HG02885 (cell line): ENCODE measurements at regions not wholly inside any gene's neighbourhood (a gene's known extent, or its start where the extent isn't known, plus 50 kb on each side); places are given as distances from the start of the nearest gene placed in this dataset.
"Not testable (repeated sequence)": the region's sequence is repeated elsewhere in the genome, so short reads cannot be mapped to it uniquely, and the experiment has no call there.

Source experiments
- ATAC-seq: cut with Tn5 transposase; IDR thresholded peaks from one replicate; pipeline ENCODE4 v1.9.1; 2021; ENCODE audit warnings: mild to moderate bottlenecking; ENCODE audit not compliant: unreplicated experiment, poor library complexity

DNA sequence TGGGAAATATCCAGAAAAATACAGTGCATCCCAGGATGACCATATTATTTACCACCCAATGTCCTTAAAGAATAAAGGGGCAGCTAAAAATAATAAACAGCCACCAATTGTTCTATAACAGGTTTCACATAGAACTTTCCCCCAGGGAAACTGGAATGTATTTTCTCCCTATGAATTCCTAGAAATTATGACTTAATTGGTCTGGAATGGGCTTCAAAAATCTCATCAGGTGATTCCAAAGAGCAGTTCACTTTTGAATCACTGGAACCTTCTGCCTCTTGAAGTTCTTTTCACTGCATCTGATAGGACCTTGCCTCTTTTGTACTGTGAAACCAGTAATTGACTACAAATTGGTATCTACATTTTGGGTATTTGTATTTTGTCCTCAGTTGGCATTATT, 119.3 kb downstream of the ZNF330 start:
- ATAC-seq: no peak

DNA sequence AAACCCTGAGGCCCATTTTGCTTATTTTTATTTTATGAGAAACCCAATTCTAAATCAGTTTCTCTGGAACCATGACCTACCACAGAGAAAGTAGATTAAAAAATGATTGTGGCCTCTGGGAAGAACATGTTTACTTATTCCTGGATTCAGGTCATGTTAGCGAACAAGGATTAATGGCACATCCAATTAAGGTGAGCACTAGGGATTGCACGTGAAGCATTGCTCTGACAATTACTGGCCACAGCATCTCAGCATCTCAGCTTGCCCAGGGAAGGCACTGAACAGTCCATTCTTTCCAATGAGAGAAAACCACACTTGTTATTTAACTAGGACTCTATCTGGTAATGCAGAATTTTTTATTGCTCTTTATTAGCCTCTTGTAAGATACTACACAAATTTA, 119.8 kb downstream of the ZNF330 start:
- no peak for ATAC-seq

DNA sequence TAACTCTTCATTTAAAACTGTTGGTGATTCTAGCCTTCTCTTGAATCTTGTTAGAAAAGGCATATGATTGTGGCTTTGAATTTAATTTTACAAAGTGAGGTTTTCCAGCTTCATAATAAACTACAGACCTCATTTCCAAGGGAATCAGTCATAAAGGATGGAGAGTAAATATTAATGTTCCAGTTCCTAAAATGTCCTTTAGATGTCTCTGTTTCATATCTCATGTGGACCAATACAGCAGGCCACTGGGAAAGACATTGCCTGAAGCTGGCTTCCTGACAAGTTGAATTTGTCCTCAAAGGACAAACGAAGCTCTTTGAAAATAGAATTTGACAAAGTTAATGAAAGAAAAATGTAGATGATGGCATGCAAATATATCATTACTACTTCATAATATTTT, 125.4 kb downstream of the ZNF330 start:
- ATAC-seq: peak; percentile 53

DNA sequence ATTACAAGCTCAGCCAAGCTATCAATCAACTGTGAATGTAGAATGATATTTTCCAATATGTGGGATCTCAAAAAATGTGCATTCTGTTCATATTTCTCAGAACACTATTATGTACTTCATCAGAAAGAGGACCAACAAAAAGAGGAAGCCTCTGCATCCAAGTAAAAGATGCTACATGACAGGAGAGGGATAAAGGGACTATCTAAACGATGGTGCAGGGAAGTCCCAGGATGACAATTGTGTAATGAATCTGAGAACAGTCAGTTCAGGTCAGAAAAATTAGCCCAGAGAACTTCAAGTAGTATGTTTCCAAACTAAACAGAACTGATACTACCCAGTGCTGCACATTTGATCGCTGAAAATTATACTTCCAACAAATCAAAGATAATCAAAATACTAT, 127.0 kb downstream of the ZNF330 start:
- ATAC-seq: no peak

DNA sequence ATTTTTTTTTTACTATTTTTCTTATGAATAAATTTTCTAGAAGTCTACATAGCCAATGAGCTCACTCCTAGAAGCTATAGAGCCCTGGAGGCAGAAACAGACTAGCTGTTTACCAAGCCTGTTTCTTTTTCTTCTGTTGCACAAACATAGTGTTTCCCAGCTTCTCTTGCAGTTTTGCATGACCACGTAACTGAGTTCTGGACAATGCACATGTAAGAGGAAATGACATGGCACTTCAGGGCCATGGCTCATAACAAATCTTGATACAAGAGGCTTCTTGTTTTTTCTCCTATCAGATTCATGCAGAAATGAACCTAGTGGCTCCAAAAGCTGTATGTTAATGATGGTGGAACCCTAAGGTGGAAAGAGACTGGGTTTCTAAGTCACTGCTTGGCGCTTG, 127.4 kb downstream of the ZNF330 start:
- peak; percentile 46 for ATAC-seq

DNA sequence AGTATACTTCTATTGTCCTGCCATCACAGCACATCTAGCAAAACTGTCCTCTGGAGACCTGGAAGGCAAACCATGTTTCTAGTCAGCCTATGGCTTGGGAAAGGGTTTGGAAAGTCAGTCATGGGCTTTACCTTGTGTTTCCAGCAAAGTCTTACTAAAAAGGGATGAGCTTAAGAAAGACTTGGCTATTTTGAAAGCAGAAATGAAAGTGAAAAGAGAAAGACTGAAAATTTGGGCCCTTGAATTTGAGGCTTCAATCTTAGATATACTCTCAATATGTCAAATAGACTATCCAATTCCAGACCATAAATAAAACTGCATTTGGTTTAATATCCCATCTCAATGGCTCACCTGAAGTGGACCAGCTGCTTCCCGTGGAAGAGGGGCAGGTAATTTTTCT, 127.9 kb downstream of the ZNF330 start:
- ATAC-seq: peak; percentile 45

DNA sequence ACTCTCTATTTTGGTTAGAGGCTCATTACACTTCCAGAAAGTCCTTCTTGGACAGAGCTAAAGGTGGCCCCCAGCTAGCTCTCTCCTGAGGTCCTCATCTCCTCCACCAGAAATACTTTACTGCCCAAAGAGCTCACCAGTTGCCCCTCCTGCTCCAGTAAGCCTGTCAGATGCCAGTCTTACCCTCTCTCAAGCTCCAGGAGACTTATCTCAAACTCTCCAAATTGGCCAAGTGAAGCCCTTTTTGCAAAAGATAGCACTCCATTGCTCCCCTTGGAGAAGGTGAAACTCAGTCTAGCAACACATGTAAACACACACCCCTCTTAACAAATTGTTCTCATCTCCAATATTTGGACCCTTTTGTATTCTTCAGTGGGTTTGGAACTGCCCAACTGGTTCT, 128.5 kb downstream of the ZNF330 start:
- ATAC-seq: no peak

DNA sequence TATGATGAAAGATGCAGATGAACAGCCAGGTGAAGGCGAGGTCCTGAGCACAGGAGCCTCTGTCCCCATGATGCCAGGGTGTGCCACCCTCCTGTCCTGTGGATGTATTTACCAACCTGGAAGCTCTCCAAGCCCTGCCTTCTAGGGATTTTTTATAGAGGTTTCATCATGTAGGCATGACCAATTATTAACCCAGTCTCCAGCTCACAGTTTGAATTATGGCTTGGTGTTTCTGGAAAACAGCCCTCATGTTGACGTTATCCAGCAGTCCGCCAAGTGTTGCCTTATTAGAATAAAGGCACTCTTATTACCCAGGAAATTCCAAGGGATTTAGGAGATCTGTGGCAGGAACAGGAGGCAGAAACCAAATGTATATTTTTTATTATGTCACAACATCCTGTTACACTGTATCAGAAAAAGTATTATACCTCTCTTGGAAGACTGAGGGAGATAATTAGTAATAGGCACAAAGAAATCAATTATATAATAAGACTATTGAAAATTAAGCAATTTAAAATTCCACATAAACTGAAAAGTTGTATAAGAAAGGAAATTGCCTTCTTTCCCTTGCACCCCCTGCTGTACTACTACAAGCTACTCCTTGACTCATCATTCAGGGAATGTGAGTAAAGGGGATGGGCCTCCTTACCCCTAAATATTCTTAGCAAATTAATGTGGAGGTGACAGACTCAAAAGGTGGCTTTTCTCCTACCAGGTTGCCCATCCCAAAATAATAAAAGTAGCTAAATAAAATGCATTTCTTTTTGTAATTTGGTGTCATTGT, 129.6 kb downstream of the ZNF330 start:
- ATAC-seq: no peak

DNA sequence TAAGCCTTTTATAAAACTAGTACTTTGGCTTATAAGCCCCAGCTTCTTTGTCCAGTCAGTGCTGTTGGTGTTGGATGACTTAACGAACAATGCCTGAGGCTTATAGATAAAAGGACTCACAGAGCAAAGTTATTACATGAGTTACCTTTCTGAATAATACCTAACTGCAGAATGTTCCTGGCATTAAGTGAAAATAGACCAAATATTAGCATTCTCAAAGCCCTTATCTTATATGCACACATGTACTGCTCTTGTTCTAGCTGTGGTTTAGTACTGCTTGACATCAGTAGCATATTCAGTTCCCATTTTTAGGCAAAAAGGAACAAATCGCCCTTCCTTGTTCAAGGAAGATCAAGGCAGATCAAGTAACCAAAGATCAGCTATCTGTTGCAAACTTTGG, 131.6 kb downstream of the ZNF330 start:
- ATAC-seq: no peak

DNA sequence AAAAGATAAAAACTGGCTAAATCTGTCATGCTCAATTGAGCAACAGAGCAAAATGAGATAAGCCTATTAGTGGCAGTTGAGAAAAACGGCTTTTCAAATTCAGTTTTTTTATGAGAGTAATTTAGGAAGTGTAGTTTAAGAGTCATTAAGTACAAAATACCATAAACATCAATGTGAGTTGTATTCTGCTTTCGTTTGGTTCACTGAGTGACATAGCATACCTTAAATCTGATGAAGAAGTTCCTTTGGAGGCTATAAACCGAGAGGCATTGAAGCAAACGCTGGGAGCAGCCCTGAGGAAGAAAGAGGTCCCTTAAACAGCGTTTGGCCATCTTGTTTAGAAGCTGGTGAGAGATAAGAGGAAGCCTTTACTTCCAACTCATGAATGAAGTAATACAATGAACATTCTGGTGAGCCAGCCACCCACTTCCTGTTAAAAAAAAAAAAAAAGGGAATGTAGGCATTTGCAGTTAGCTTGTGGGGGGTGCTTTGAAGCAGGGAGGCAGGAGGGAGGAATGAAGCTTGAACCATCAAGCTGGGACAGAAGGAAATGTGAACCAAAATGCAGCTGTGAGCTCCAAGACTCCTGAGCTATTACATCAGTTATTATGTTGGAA, 132.3 kb downstream of the ZNF330 start:
- ATAC-seq: no peak

DNA sequence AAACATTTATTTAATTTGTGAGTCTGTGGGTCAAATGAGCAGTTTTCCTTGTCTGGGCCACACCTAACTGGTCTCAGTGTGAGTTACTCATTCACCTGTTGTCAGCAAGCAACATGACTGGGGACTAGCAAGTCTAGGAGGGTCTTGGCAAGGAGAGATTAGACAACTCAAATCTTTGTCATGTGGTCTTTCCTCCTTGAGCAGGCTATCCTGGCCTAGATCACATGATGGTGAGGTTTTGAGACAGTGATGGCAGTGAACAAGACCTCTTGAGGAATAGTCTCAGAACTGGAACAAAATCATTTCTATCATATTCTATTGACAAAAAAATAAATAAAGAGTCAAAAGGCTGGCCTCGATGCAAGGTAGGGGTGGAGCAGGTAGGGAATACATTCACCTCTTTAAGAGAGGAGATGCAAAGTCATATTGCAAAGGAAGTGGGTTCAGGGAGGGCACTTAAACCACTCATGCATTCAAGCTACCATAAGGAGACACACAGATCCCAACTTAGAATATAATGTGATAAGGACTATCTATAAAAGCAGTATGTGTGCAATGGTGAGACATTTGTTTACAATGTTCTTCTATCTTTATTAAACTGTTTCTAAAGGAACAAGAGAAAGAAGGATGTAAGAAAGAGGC, 135.7 kb downstream of the ZNF330 start:
- no peak for ATAC-seq

DNA sequence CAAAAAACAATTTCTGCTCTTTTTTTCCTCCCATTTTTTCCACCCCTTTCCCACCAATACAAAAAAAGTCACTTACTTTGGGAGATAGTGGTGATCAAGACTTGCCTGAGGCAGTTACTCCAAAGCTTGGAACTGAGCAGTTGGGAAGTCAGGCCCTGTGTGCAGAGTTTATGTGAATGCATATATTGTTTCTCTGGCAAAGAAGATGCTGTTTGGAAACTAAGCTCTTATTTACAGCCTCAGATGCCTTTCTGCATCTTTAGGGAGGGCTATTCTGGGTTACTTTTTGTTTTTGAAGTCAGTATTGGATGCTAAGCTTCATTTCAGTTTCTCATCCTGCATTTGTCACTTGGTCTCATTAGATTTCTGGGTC, 136.3 kb downstream of the ZNF330 start:
- ATAC-seq: no peak

DNA sequence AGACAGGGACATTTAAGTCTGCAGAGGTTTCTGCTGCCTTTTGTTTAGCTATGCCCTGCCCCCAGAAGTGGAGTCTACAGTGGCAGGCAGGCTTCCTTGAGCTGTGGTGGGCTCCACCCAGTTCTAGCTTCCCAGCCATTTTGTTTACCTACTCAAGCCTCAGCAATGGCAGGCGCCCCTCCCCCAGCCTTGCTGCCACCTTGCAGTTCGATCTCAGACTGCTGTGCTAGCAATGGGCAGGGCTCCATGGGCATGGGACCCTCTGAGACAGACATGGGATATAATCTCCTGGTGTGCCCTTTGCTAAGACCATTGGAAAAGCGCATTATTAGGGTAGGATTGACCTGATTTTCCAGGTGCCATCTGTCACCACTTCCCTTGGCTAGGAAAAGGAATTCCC, 147.5 kb downstream of the ZNF330 start:
- not testable (repeated sequence) for ATAC-seq

DNA sequence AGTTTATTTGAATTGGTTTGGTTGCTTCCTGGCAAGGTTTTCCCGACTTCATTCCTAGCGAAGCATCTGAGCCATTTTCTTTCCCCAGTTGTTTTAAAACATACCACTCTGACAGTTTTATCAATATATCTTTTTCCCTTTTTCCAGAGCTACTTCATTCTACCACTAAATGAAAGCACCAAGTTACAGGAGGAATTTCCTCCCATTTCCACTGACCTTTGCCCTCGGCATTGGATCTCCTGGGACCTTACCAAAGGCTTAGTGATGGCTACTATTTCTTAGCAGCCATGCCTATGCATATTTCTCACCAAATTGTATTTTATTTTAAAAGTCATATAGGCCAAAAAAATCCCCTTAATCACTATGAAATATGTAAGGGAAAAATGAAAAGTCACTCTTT, 150.5 kb downstream of the ZNF330 start:
- no peak for ATAC-seq

DNA sequence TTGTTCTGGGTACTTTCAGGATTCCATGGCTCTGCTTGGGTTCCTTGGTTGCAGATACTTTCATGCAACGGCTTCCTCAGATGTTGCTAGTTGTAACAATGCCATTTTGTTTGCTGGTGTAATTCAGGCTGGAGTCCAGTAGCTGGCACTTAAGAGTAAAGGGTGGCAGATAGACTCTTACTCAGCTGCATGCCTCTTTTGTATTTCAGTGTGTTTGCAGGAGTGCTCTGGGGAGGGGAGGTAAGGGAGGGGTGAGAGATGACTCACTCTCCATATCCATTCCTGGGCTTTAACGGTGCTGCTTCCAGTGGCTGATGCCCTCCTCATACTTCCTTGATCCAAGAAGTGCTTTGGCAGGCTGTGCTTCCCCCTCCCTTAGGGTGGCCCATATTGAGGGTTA, 155.2 kb downstream of the ZNF330 start:
- no peak for ATAC-seq

DNA sequence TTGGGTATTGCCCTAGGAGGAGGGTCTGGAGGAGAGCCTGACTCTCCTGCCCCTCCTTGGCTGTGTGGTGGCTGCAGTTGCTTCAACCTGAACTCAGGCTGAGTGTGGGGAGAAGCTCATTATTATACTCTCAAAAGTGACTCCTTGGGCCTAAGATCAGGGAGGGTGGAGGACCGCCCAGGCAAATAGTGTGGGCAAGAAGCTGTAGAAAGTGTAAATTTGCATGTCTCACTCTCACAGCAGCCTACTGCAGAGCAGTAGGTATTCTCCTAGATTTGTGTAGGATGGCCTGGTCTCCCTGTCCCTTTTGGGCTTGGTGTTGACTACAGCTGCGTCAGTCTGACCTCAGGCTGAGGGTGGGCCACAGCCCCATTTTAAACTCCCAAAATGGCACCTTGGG, 156.1 kb downstream of the ZNF330 start:
- peak; percentile 97 for ATAC-seq

DNA sequence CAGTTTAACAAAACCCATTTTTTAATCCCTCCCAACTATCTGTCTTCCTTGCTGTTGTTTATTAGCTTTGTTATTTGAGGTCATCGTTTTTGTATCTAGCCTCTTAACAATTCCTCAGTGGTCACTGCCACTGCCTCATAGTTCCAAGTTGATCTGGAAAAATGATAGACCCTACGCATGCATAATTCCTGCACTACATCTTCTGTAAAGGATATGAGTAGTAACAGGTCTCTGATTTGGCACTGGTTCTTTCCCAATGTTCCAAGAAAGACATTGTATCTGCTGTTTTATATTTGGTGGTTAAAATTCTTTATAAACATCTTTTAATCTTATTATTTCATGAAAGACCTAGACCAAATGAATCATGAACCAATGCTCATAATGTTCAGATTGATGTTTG, 166.6 kb downstream of the ZNF330 start:
- ATAC-seq: no peak

DNA sequence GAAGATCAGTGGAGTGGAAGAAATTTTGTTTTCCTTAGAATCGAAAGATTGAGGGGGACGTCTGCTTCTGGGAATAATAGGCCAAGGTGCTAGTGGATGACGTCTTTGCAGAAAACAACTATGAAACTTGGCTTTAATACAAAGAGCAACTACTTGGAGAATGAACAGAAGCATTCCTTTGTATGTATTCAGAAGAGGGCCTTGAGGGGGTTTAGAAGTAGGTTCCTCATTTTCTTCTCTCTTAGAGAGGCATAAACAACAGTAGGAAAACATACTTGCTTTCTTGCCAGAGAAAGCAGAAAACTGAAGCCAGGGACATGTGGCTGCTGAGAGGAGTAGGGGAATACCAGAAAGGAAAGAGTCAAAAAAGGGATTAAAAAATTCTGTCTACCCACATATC, 167.8 kb downstream of the ZNF330 start:
- ATAC-seq: no peak

DNA sequence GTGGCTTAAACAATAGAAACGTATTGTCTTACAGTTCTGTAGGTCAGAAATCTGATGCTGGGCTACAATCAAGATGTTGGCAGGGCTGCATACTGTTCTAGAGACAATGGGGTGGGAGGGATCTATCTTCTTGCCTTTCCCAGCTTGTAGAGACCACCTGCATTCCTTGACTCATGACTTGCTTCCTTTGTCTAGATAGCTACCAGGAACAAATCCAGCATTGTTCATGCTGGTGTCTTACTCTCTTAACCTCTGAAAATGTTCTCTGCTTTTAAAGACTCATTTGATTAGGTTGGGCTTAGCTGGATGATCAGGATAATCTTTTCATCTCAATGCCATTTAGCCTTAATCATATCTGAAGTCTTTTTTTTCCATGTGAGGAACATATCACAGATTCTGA, 169.0 kb downstream of the ZNF330 start:
- no peak for ATAC-seq

DNA sequence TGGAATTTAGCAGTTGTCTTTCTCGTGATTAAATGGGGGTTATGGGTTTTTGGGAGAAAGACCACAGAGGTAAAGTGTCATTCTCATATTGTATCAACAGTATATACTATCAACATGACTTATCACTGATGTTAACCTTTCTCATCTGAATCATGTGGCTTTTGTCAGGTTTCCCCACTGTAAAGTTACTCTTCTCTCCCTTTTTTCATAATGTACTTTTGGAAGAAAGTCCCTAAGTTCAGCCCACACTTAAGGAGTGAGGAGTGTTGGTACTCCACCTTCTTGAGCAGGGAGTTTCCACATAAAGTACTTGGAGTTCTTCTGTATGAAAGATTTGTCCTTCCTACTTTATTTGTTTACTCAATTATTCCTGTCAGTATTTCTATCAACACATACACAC, 169.9 kb downstream of the ZNF330 start:
- no peak for ATAC-seq

DNA sequence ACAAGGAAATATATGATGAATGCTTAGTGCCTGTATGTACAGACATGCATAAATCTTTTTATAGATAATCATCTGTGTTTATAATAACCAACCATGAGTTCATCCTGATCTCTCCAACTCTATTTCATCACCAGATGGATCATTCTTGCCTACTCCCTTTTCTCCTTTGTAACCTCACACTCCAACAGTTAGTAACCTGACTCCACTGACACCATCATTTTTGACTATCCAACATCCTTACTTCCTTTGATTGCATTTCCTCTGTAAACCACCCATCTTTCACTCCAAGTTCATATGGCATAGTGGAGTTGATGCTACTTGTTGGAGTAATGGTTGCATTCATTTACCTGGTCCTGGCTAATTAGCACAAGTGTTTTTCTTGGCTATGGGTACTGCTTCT, 170.6 kb downstream of the ZNF330 start:
- ATAC-seq: no peak

DNA sequence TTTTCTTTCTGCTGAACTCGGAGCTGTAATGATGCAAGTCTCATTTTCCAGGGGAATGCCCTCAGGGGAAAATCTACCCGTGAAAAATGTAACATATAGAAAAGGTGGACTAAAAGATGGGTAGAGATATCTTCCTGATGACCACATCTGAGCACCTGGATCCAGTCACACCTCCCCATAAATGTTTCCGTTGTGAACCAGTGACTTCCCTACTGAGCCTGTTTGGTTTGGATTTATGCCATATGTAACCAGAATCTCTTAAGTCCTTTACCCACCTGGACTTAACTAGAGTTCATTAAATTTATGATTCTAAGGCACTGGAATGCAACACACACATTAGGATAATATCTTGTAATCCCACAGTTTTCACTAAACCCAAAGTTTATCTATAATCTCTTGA, 171.1 kb downstream of the ZNF330 start:
- no peak for ATAC-seq
